Stimulated activated CD4-positive, alpha-beta T cell treated with anti-CD3 and anti-CD28 coated beads, Interleukin-2, amount 100 ng/mL, for 24 hours (primary cell): ENCODE measurements at regions not wholly inside any gene's neighbourhood (a gene's known extent, or its start where the extent isn't known, plus 50 kb on each side); places are given as distances from the start of the nearest gene placed in this dataset.
"Not testable (repeated sequence)": the region's sequence is repeated elsewhere in the genome, so short reads cannot be mapped to it uniquely, and the experiment has no call there.

ENCODE experiments used
- DNase-seq, 2 donors: peaks; one replicate each; pipeline ENCODE4 v3.0.0-alpha.2; 2020

DNA sequence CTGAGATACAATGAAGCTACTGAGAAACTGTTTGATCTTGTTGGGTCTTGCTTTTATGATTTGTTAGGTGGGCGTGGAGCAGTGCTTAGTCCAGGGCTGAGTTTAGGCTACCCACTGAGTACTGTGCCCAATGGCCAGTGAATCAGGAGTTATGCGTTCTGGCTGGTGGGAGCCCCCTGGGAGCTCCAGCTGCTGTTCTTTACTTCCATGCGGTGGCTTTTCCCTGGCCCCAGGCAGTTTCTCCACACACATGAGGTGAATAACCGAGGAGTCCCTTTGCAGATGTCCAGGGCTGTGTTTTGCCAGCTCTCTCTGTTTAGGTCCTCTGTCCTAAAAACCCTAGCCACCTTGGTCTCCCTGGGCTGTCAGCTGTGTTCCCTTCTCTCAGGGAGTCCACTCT lies 106.5 kb downstream of the KLF13 start:
- DNase-seq: no peak

DNA sequence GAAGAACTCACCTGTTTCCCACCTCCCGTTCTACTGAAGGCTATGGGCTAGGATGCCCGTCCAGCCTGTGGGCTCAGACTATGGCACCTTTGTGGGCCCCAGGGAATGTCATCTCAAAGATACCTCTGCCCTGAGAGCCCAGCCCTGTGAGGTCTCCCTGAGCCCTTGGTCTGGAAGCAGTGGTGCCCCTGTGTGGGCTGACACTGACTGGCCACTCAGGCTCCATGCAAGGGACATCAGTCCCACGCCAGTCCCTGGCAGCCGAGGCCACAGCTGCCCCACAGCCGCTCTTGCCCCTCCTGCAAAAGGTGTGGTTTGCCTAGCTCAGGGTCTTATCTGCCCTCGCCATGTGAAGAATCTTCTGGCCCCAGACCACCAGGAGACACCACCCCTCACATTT lies 106.9 kb downstream of the KLF13 start:
- no peak for DNase-seq

DNA sequence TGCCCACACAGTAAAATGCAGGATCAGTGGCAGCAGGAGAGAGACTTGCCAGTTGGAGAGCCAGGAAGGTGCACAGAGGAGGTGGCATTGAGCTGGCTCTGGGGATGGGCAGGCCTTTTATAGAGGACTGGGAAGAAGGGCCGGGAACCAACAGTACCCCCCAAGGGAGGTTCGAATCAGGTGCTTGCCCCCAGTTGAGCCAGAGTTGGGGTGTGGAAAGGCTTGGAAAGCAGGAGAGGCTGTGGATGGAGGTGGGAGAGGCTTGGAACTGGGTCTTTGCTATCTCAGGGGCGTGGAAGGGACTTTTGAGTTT lies 107.6 kb downstream of the KLF13 start:
- no peak for DNase-seq

DNA sequence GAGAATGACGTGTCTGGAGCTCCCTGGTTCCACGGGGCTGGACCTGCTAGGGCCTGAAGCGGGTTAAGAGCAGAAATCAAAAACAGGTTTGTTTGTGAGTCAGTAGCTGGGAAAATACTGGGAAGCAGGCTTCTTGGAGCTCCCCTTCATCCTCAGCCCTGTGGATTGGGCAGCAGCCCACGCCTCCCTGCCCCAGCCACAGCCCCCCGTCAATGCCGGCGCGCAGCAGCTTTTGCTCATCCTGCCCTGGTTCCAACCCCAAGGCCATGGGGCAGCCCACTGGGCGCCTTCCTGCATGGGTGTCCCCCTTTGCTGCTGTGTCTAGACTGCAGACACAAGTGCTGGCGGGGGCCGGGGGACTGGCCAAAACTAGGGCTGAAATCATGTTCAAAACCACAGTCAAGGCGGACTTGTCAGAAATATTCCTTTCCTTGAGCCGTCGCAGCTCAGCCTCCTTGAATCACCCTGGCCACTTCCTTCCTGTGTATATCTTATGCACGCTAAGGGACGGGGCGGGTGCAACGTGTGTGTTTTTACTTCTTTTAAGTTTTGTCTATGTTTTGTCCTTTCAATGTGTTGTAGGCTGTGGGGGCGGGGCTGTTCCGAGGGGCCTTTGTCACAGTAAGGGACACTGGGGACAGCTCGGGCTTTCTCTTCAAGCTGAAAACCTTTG lies 108.1 kb downstream of the KLF13 start:
- DNase-seq: peak; percentile 83 to 85

DNA sequence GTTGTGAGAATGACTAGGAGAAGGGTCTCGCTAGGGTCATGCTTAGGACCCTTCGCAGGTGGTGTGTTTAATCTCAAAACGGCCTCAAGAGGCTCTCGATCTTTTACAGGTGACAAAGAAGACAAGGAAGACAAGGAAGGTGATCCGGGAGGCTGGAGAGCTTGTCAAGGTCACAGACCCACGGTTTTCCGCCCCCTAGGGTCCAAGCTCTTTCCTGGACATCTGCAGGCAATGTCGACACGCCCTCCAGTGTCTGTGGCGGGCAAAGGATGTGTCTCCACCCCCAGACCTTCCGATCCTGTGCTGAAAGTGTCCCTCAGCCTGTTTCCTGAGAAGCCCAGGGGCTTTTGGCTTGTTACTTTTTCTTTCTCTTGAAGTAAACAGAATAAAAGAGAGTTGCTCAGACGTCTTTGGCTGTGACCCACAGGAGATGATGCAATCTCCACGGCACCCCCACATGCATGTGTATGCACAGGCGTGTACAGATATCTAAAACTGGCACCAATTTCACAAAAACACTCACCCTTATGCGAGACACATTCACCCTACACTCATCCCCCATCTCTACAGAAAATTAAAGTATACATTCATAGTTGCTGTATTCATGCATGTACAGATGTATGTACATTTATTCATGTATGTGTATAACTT lies 108.8 kb downstream of the KLF13 start:
- DNase-seq: peak; percentile 81 to 83

DNA sequence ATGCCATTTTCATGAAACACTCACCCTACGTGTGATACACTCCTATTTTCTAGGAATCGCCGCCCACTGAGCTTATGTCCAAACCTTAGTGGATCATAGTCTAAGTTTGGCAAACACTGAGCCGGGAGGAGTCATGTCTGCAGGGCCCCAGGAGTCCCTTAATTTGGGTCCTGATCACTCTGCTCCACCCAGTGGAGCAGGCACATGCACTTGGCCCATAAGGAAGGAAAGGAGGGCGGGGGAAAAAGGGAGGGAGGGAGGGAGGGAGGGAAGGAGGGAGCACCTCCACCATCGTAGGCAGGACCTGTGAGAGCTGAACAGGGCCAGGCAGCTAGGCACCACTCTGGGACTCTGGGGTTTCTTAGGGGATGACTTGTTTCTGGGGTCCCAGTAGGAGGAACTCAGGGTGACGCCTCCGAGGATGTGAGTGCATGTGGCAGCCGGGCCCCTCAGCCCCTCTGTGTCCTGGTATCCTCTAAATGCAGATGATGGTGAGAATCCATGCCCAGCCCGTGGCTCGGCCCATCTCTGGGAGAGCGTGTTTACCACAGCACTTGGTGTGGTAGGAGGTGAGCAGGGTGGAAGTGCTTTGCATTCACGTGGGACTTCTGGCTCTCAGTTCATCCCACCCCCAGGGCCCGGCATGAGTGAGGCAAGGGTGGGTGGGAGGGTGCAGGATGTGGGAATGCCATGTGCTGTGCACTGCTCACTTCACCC lies 109.4 kb downstream of the KLF13 start:
- peak; percentile 45 to 53 for DNase-seq

DNA sequence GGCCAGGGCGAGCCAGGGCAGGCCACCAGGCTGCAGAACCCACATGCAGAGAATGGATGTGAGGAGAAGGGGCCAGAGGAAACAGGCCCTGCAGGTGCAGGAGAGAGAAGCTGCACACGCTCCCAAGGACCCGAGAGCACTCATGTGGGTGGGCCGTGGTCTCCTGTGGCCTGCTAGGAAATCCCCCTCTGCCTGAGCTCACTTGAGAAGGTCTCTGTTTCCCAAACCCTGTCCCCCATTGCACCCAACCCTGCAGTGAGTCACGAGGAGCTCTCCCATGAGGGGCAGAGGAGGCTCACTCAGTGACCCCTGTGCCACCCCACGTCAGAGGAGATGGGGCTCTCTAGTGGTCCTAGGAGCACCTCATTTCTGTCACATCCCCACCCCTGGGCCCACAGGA lies 111.1 kb downstream of the KLF13 start:
- peak; percentile 71 to 74 for DNase-seq

DNA sequence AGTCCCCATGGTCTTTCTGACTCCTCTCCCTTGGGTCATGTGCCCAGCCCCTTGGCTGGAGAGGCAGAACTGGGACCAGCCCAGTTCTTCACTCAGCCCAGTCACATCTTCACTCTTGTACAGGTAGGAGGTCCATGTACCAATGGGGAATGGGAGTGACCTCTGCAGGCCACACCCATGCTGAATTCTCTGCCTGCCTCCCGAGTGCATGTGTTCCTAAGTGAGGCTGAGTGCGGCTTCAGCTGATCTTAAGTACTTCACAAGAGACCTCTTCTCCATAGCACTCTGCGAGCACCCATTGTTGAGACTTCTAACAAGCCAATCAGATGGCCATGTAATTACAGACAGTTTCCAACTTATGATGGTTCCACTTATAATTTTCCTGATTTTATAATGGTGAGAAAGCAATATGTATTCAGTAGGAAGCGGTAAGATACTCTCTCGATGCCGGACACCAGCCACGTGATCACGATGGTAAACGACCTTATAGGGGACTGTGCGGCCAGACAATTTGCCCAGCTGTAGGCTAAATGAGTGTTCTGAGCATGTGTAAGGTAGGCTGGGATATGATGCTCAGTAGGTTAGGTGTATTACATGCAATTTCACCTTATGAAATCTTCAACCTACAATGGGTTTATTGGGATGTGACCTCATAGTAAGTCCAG lies 112.1 kb downstream of the KLF13 start:
- DNase-seq: peak in 1 of 2 donors; percentile 23

DNA sequence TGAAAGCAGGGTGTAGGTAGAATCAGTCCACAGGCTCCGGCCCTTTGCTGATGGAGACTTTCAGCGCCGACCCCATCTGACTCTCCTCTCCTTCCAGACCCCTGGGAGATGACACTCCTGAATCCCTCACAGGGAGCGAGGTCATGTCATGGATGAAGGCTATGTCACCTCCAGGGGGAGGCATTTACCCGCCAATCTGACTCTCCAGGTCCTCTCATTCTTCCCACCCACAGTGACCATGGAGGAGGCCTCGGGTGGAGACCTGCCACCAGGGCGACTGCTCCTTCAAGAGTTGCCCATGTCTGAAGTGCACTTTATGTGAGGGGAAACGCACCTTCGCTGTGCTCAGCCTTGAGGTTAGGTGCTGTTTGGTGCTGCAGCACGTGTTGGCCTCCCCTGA lies 112.7 kb downstream of the KLF13 start:
- DNase-seq: peak in 1 of 2 donors; percentile 48

DNA sequence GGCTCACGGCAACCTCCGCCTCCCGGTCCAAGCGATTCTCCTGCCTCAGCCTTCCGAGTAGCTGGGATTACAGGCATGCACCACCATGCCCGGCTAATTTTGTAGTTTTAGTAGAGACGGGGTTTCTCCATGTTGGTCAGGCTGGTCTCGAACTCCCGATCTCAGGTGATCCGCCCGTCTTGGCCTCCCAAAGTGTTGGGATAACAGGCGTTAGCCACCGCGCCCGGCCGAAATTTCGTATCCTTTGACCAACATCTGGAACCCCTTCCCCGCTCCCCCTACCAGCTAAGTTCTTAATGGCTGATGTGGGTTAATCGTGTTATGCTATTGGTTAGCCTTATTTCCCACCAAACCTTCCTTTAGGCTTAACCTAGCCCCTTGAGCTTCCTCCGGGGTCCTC lies 113.6 kb downstream of the KLF13 start:
- not testable (repeated sequence) for DNase-seq

DNA sequence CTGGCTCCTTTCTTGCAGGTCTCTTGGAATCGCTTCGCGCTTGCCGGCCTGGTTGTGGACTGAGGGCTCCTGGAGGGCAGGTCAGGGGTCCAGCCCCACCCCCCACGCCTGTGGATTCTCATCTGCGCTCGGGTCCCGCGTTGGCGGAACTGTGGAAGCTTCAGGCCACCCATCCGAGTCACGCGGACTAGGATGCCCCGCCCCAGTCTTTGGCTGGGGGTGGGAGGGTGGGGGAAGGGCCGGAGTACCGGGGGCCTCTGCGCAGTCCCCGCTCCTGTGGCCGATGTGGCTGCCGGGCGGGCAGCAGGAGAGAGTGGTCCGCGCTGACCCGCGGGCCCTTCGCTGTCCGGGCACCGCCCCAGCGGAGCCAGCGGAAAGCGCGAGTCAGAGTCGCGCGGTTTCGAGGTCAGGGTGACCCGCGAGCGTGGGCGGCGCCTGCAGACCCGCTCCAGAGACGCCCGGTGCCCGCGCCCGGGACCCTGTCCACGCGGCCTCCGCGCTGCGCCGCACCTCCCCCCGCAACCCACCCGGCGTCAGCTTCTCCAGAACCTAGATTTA lies 114.2 kb downstream of the KLF13 start:
- peak; percentile 46 to 58 for DNase-seq

DNA sequence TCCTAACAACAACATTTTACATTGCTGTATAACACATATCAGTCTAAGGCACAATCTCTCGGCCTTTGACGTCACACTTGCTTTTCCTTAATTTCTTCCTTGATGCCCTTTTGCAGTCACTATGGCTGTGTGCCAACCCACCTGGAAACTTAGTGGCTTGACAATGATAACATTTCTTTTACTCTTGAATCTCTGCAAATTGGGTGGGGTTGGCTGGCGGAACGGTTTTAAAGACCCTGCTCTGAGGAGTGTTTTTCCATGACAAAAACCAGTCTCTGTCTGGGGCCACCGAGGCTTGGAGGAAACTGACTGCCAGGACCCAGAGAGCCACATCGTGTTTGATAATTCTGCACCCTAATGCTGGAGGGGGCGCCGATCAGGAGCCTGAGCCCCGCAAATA lies 115.6 kb downstream of the KLF13 start:
- DNase-seq: no peak

DNA sequence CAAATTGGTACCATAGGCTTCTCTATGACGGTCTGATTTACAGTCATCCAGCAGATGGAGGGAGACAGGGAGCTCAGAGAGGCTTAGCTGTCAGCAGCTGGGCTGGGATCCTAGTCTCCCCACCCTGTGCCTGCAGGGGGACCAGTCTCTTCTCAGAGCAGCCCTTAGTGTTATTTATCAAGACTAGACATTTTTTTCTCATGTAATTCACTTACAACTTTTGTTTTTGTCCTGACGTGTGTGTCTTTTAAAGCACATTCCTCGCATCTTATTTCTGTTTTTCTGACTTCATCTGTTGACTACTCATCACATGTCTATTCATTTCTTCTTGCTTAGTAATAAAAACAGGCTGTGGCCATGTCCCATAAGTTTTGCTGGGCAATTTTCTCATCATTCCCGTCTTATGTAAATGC lies 116.1 kb downstream of the KLF13 start:
- DNase-seq: no peak

DNA sequence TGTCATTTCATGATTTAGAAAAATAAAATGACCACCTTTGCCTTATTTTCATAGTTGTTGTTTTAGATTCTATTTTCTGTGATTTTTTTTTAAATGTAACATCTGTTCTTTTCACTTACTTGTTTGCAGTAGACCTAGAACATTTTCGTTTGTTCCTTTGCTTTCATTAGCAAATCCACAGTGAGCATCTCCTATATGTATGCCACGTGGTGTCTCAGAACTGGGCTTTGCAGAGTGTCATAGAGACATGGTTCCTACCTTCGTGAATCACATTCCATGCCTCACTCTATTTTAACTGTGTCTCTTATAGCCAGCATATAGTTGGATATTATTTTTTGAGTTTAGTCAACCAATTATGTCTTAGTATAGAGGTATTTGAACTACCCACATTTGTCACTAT lies 118.2 kb downstream of the KLF13 start:
- DNase-seq: no peak

DNA sequence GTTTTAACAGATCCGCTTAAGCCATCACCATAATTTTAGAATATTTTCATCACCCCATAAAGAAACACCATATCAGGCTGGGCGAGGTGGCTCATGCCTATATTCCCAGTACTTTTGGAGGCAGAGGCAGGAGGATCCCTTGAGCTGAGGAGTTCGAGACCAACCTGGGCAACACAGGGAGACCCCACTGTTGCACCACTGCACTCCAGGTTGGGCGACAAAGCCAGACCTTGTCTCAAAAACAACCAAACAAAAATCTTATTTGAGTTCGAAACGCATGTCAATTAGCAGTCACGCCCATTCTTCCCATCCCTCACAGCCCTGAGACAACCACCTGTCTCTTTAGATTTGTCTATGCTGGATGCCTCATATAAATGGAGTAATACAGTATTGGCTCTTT lies 119.9 kb downstream of the KLF13 start:
- no peak for DNase-seq

DNA sequence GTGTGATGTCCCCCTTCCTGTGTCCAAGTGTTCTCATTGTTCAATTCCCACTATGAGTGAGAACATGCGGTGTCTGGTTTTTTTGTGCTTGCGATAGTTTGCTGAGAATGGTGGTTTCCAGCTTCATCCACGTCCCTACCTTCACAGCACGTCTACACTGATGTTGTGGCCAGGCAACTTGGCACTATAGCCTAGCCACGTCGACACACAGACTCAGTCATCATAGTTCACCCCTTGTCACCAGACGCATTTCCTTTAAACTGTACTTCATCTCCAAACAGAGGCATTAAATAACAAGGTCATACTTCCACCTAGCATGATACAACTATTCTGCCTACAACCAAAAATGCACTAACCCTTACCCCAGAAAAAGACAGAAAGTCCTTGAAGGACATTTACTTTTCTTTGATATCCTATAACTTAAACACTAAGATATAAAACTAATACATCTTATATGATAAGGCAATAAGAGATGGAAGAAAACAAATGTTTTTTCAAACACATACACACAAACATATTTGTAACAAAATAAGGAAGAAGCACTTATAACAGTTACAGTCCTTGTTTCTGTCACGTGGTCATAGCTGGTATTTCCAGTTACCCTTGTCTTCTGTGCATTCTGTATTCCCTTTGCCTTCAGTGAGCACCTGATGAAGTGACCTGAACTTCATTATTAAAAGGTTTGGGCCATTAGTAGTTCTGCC lies 121.4 kb downstream of the KLF13 start:
- no peak for DNase-seq

DNA sequence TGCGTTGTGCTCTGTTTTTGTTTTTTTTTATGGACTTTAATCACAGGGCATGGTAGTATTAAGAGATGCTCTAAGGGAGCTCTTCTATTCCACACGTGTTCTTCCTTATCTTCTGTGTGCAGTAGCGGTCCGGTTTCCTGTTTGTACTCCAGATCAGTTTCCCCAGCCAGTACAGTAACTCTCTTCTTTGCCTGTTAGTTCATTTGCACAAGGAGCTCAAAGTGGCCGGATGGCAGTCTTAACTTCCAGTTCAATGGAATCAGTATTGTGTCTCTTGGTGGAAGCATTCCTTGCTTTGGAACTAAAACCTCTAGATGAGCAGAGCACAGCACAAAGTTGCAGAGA lies 122.0 kb downstream of the KLF13 start:
- DNase-seq: no peak

DNA sequence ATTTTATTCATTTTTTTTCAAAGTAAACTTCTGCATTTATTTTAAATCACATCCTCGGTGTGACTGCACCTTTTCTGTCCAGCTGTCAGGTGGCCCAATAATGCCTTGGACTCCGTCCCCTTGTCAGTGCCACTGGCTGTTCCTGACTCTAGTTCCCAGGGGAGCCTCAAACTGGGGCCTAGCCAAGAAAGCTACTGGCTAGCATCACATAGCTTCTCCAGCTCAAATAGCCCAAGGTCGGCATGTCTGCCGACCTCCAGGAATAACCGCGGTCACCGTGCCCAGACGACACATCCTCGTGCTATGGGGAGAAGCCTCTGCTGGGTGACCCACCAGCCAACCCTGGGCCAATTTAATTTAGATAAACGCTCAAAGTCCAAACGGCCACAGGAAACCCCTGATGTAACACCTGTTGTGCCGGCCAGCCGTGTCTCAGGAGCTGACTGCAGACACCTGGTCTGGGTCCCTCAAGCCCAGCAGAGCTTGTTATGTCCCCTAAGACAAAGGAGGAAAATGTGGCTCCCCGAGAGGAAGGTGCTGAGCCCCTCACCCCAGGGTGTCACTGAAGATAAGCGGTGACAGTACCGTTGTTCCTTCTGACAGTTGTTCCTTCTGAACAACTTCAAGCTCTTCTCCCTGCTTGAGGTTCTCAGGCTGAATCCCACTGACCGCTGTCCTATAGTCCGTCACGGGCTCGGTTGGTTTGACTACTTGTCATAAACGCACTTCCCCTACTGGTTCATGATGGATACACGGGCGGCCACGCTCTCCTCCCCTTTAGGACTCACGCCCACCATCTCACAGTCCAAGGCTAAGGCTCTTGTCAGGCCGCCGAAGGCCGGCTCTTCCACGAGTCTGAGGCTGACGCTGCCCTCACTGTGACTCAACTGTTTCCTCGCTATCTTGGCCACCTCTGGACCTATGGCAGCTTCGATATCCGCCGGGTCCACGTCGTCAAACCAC lies 126.2 kb downstream of the KLF13 start:
- DNase-seq: no peak

DNA sequence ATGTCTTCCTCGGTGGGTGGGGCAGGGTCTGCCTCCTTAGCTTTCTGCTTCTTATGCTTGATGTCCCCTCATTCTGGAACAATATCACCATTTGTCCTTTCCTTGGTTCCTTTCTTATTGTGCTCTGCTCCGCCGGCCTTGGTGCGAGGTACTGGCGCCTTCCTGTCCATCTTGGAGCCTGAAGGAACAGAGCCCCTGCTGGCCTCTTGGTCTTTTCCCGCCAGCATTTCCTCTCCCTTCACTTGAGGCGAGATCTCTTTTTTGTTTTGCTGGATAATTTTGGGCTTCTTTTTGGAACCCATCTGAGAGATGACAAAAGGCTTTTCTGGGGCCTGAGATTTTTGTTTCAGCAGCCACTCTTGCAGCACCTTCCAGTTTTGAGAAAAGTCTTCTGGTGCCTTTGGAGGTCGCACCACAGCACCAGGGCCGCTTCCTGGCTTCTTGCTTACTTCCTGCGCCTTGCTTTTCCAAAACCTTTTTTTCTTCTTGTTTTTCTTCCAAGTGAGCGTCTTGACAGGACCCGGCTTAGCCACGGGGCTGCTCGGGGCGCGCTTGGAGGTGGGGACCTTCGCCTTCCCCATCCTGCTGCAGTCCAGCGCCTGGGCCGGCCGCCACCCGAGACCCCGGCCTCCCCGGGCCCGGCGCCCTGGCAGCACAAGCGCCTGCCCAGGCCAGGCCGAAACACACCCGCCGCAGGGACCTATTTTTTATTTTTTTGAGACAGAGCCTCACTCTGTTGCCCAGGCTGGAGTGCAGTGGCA lies 127.1 kb downstream of the KLF13 start:
- no peak for DNase-seq

DNA sequence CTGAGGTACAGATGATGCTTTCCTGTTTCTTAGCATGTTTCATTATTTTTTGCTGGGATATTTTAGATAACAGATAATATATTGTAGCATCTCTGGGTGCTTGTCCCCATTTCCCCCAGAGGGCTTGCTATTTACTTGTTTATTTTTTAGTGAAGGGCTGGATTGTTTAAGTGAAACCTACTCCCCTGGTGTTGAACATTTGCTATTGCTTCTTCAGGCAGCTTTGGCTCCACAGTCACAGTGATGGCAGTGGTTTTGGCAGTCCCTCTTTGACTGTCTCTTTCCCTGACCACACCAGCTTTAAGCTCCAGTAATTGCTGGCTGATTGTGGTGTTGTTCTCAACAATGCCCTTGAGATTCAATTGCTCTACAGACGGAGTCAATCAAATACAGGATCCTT lies 128.9 kb downstream of the KLF13 start:
- DNase-seq: no peak
